Loucy (cell line): ENCODE measurements at regions not wholly inside any gene's neighbourhood (a gene's known extent, or its start where the extent isn't known, plus 50 kb on each side); places are given as distances from the start of the nearest gene placed in this dataset.

Source experiments
- H2AFZ ChIP-seq: fragments of 200-600 bp; sonication (generic); 2 replicates; pipeline ENCODE4 v1.6.0; 2016; ENCODE audit warnings: antibody characterized with exemption, mild to moderate bottlenecking, low read length, moderate library complexity
- H3F3A ChIP-seq: fragments of 200-600 bp; 2 replicates; pipeline ENCODE4 v1.6.0; 2016; ENCODE audit warnings: antibody characterized with exemption, low read depth, mild to moderate bottlenecking
- H3K27me3 ChIP-seq: fragments of 200-600 bp; sonication (generic); 2 replicates; pipeline ENCODE4 v1.6.1; 2014; ENCODE audit warnings: low read length, mild to moderate bottlenecking; ENCODE audit not compliant: insufficient read depth, poor library complexity, severe bottlenecking
- H3K36me3 ChIP-seq: fragments of 200-600 bp; sonication (generic); 2 replicates; pipeline ENCODE4 v1.6.1; 2016; ENCODE audit warnings: low read length; ENCODE audit not compliant: insufficient read depth
- H3K4me1 ChIP-seq: fragments of 200-600 bp; sonication (generic); 2 replicates; pipeline ENCODE4 v1.5.1; 2014; ENCODE audit warnings: low read length, mild to moderate bottlenecking; ENCODE audit not compliant: insufficient read depth, poor library complexity, severe bottlenecking
- H3K4me2 ChIP-seq: fragments of 200-600 bp; sonication (generic); 2 replicates; pipeline ENCODE4 v1.6.0; 2014; ENCODE audit warnings: antibody characterized with exemption, low read length, low read depth, mild to moderate bottlenecking; ENCODE audit not compliant: poor library complexity, severe bottlenecking
- H3K4me3 ChIP-seq: fragments of 200-600 bp; sonication (generic); 2 replicates; pipeline ENCODE4 v1.5.1; 2014; ENCODE audit warnings: low read length, mild to moderate bottlenecking, mixed read lengths; ENCODE audit not compliant: poor library complexity, severe bottlenecking
- H3K79me2 ChIP-seq: fragments of 200-600 bp; sonication (generic); 2 replicates; pipeline ENCODE4 v1.6.1; 2014; ENCODE audit warnings: low read length; ENCODE audit not compliant: insufficient read depth
- H3K9ac ChIP-seq: fragments of 200-600 bp; sonication (generic); 2 replicates; pipeline ENCODE4 v1.6.0; 2014; ENCODE audit warnings: mild to moderate bottlenecking, low read depth, low read length, moderate library complexity; ENCODE audit not compliant: poor library complexity, severe bottlenecking
- H3K9me2 ChIP-seq: fragments of 200-600 bp; sonication (generic); replicated peaks from 2 replicates; pipeline ENCODE4 v1.6.1; 2016; ENCODE audit warnings: low read depth, low read length, mixed read lengths
- H3K9me3 ChIP-seq: fragments of 200-600 bp; sonication (generic); 2 replicates; pipeline ENCODE4 v1.6.1; 2014; ENCODE audit warnings: mild to moderate bottlenecking, antibody characterized with exemption, low read length, low read depth; ENCODE audit not compliant: insufficient read depth
- H4K20me1 ChIP-seq: fragments of 200-600 bp; sonication (generic); 2 replicates; pipeline ENCODE4 v1.6.0; 2014; ENCODE audit warnings: antibody characterized with exemption, low read length, mild to moderate bottlenecking; ENCODE audit not compliant: insufficient read depth, poor library complexity, severe bottlenecking
- CTCF ChIP-seq: fragments of 200-600 bp; sonication (generic); conservative IDR thresholded peaks from 2 replicates; pipeline ENCODE4 v1.5.1; 2014; ENCODE audit warnings: mild to moderate bottlenecking, antibody characterized with exemption, low read length
- EZH2phosphoT487 ChIP-seq: fragments of 200-600 bp; IDR thresholded peaks from 2 replicates; pipeline ENCODE4 v1.6.1; 2018; ENCODE audit warnings: antibody characterized with exemption, mild to moderate bottlenecking, moderate library complexity, borderline replicate concordance

GRCh38 chr6:140101818-140102217 is 727.4 kb upstream of the CITED2 start:
- H3K4me2 ChIP-seq, result no peak overlapping the region
- H3K4me3 ChIP-seq, result no peak overlapping the region
- no peaks in the 10 kb centered on the region for H3K27me3 ChIP-seq
- no peaks in the 10 kb centered on the region for H3F3A ChIP-seq
- no peaks in the 10 kb centered on the region for H3K9me2 ChIP-seq
- TF ChIP-seq CTCF, result no peak
- no peak for TF ChIP-seq EZH2phosphoT487
- no peaks in the 10 kb centered on the region for H3K9me3 ChIP-seq
- H3K9ac ChIP-seq, result no peak overlapping the region
- no peak overlapping the region for H2AFZ ChIP-seq
- no peaks in the 10 kb centered on the region for H3K4me1 ChIP-seq
- H3K79me2 ChIP-seq, result no peaks in the 10 kb centered on the region
- no peaks in the 10 kb centered on the region for H4K20me1 ChIP-seq
- H3K36me3 ChIP-seq, result no peaks in the 10 kb centered on the region

GRCh38 chr6:140101367-140101766 is 726.9 kb upstream of the CITED2 start:
- H3K4me1 ChIP-seq, result no peaks in the 10 kb centered on the region
- H3K36me3 ChIP-seq, result no peaks in the 10 kb centered on the region
- no peaks in the 10 kb centered on the region for H3K79me2 ChIP-seq
- TF ChIP-seq CTCF, result no peak
- no peak for TF ChIP-seq EZH2phosphoT487
- no peak overlapping the region for H3K4me2 ChIP-seq
- no peak overlapping the region for H3K9ac ChIP-seq
- no peaks in the 10 kb centered on the region for H3F3A ChIP-seq
- H3K4me3 ChIP-seq, result no peak overlapping the region
- H3K27me3 ChIP-seq, result no peaks in the 10 kb centered on the region
- no peaks in the 10 kb centered on the region for H4K20me1 ChIP-seq
- H2AFZ ChIP-seq, result no peak overlapping the region
- H3K9me2 ChIP-seq, result no peaks in the 10 kb centered on the region
- H3K9me3 ChIP-seq, result no peaks in the 10 kb centered on the region

GRCh38 chr6:140095532-140095931 is 721.1 kb upstream of the CITED2 start:
- H2AFZ ChIP-seq, result no peak overlapping the region
- H3K4me3 ChIP-seq, result no peak overlapping the region
- no peaks in the 10 kb centered on the region for H4K20me1 ChIP-seq
- H3K9me3 ChIP-seq, result no peaks in the 10 kb centered on the region
- no peaks in the 10 kb centered on the region for H3K4me1 ChIP-seq
- H3K9me2 ChIP-seq, result no peaks in the 10 kb centered on the region
- H3K4me2 ChIP-seq, result no peak overlapping the region
- no peaks in the 10 kb centered on the region for H3K79me2 ChIP-seq
- TF ChIP-seq CTCF, result no peak
- TF ChIP-seq EZH2phosphoT487, result no peak
- no peaks in the 10 kb centered on the region for H3F3A ChIP-seq
- H3K36me3 ChIP-seq, result no peaks in the 10 kb centered on the region
- no peaks in the 10 kb centered on the region for H3K27me3 ChIP-seq
- no peak overlapping the region for H3K9ac ChIP-seq
